Esophagus (tissue), 2 donors: ENCODE measurements at regions not wholly inside any gene's neighbourhood (a gene's known extent, or its start where the extent isn't known, plus 50 kb on each side); places are given as distances from the start of the nearest gene placed in this dataset.
"Not testable (repeated sequence)": the region's sequence is repeated elsewhere in the genome, so short reads cannot be mapped to it uniquely, and the experiment has no call there.

Experiments
- H3K27ac ChIP-seq, 2 donors: one replicate each; pipeline ENCODE4 v1.5.1; 2013; ENCODE audit warnings: low read depth in 2 of 2, mild to moderate bottlenecking in 2 of 2, inconsistent platforms in 1 of 2, low read length in 1 of 2, moderate library complexity in 1 of 2
- H3K27me3 ChIP-seq, 2 donors: one replicate each; pipeline ENCODE4 v1.6.1; 2013; ENCODE audit warnings: low read length in 2 of 2, control low read depth in 1 of 2, mild to moderate bottlenecking in 1 of 2; ENCODE audit not compliant: insufficient read depth in 2 of 2, control insufficient read depth in 1 of 2
- H3K36me3 ChIP-seq, 2 donors: one replicate each; pipeline ENCODE4 v1.6.1; 2013; ENCODE audit warnings: low read length in 1 of 2; ENCODE audit not compliant: control insufficient read depth in 2 of 2, insufficient read depth in 2 of 2
- H3K4me1 ChIP-seq, 2 donors: one replicate each; pipeline ENCODE4 v1.6.1; 2013; ENCODE audit warnings: low read length in 1 of 2; ENCODE audit not compliant: control insufficient read depth in 2 of 2, insufficient read depth in 2 of 2
- H3K4me3 ChIP-seq, 2 donors: one replicate each; pipeline ENCODE4 v1.5.1; 2013; ENCODE audit warnings: low read length in 2 of 2, mild to moderate bottlenecking in 2 of 2, low read depth in 1 of 2, moderate library complexity in 1 of 2
- H3K9me3 ChIP-seq, 2 donors: one replicate each; pipeline ENCODE4 v1.6.1; 2013; ENCODE audit warnings: mild to moderate bottlenecking in 2 of 2, low read depth in 1 of 2, low read length in 1 of 2, moderate library complexity in 1 of 2; ENCODE audit not compliant: control insufficient read depth in 2 of 2, insufficient read depth in 1 of 2
- WGBS, 2 donors: extraction: QIAGEN DNeasy Blood & Tissue Kit; methylation state at CpG; one replicate each; pipeline ENCODE4 v1.1.7; 2013; 5-methylcytosine and 5-hydroxymethylcytosine counted together
- donor health status: healthy with polysubstance abuse.
- donor health status: Bipolar disorder and iron deficiency.

DNA sequence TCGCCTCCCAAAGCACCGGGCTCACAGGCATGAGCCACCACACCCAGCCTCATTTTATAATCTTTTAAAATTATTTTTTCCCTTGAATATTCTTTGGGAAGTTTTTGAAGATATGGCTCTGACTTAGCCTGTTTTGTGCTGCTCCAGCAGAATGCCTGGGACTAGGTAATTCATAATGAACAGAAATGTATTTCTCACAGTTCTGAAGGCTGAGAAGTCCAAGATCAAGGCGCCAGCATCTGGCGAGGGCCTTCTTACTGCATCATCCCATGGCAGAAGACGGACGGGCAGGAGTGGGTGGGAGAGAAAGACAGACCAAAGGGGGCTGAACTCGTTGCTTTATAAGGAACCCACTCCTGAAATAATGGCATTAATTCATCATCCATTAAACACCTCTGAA lies 99.0 kb upstream of the SLC25A33 start:
- no peak overlapping the region for H3K27ac ChIP-seq
- no peak overlapping the region for H3K4me3 ChIP-seq
- peaks cover 0 to 15% of the 10 kb centered on the region in 2 donors for H3K4me1 ChIP-seq
- H3K36me3 ChIP-seq = no peaks in the 10 kb centered on the region
- no peaks in the 10 kb centered on the region for H3K9me3 ChIP-seq
- no peaks in the 10 kb centered on the region for H3K27me3 ChIP-seq
- 90 to 91% methylated on average over 7 of the region's 7 CpGs for WGBS, 2 donors

DNA sequence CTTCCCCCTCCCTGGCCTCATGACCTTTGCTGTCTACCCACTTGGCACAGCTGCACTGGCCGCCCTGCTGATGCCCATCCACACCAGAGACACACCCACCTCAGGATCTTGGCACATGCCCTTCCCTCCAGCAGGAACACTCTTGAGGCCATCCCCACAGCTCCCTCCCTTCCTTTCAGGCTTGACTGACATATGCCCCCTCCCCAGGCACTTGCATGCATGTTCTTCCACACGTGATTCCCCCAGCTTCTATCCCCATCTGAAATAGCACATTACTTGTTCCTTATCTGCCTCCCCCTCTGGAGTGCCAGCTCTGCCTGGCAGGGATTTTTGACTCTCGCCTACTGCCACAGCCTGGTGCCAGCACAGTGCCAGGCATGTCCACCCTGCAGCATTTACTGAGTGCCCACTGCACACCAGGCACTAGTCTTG lies 98.5 kb upstream of the SLC25A33 start:
- Histone ChIP-seq H3K27me3 (no peaks in the 10 kb centered on the region), H3K27ac (no peak overlapping the region), H3K36me3 (no peaks in the 10 kb centered on the region), H3K9me3 (no peaks in the 10 kb centered on the region), H3K4me3 (no peak overlapping the region), H3K4me1 (peaks cover 0 to 15% of the 10 kb centered on the region in 2 donors)
- 70 to 77% methylated on average over 3 of the region's 3 CpGs for WGBS, 2 donors

DNA sequence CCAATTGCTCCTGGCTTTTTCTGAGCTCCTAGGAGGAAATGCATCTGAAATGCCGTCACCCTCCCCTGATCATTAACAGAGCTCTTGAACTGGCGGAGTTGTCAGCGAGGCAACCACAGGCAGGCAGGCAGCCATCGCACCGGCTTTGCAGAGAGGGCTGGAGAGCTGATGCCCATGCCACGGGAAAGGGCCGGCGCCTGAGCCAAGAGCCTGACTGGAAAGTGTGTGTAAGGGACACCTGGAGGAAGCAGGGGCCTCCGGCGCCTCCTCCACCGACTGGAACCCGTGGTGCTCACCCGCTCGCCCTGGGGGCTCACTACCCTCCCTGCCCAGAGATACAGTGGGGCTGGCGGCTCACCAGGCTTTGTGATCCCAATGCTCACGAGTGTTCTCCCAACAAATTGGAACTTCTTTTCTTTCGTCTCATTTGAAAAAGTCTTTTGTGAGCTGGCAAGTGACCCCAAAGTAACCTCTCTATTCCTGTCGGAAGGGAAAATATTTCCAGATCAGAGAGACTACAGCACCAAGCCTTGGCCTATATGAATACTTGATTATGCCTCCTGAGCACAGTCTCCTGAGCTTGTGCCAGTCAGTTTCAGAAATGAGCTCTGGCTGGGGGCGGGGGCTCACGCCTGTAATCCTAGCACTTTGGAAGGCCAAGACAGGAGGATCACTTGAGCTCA lies 97.7 kb upstream of the SLC25A33 start:
- 37 to 53% methylated on average over 20 of the region's 20 CpGs for WGBS, 2 donors
- Histone ChIP-seq H3K9me3 (no peaks in the 10 kb centered on the region), H3K27ac (peak overlapping the region; percentile 12 to 36), H3K36me3 (no peaks in the 10 kb centered on the region), H3K4me1 (peaks cover 3 to 15% of the 10 kb centered on the region in 2 donors), H3K27me3 (no peaks in the 10 kb centered on the region), H3K4me3 (no peak overlapping the region)

DNA sequence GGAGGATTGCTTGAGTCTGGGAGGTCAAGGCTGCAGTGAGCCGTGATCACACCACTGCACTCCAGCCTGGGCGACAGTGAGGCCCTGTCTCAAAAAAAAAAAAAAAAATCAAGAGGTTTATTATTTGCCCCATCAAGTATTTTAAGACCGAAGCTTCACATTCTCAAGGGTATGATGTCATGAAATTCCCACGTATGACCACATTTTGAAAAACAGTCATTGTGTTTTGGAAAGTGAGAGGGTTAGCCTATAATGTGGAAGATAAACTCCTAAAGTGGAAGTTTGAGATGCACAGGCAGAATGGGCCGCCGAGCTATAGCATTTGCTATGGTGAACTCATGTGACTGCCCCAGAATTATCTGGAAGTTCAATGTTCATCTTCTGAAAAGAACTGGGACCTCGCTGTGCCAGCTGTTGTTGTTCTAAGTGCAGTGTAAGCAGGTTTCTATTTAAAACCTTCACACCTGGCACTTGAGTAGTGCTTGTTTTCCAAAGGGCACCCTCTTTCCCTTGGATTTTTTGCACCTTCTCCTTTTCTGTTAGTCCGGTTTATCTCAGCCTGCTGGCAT lies 96.9 kb upstream of the SLC25A33 start:
- 75 to 81% methylated on average over 8 of the region's 8 CpGs for WGBS, 2 donors
- Histone ChIP-seq H3K4me1 (peaks cover 3 to 15% of the 10 kb centered on the region in 2 donors), H3K4me3 (no peak overlapping the region), H3K27me3 (no peaks in the 10 kb centered on the region), H3K36me3 (no peaks in the 10 kb centered on the region), H3K9me3 (no peaks in the 10 kb centered on the region), H3K27ac (no peak overlapping the region)

DNA sequence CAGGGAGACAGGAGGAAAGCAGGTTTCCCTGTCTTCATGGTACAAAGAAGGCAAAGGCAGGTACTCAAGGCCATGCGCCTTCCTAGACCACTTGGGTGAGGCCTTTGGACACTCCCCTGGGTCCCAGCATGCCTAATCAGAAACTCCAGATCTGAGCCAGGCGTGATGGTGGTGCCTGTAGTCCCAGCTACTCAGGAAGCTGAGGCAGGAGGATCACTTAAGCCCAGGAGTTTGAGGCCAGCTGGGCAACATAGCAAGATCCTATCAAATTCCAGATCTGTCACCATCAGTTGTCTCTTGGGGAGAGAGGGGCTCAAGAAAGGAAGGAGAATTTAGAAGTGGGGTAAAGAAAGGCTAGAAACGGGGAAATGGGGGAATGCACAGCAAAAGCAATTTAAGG lies 96.3 kb upstream of the SLC25A33 start:
- Histone ChIP-seq H3K4me1 (peaks cover 3 to 15% of the 10 kb centered on the region in 2 donors), H3K27me3 (no peaks in the 10 kb centered on the region), H3K9me3 (no peaks in the 10 kb centered on the region), H3K4me3 (no peak overlapping the region), H3K27ac (no peak overlapping the region), H3K36me3 (no peaks in the 10 kb centered on the region)
- 90 to 92% methylated on average over 3 of the region's 3 CpGs for whole genome bisulfite sequencing, 2 donors

DNA sequence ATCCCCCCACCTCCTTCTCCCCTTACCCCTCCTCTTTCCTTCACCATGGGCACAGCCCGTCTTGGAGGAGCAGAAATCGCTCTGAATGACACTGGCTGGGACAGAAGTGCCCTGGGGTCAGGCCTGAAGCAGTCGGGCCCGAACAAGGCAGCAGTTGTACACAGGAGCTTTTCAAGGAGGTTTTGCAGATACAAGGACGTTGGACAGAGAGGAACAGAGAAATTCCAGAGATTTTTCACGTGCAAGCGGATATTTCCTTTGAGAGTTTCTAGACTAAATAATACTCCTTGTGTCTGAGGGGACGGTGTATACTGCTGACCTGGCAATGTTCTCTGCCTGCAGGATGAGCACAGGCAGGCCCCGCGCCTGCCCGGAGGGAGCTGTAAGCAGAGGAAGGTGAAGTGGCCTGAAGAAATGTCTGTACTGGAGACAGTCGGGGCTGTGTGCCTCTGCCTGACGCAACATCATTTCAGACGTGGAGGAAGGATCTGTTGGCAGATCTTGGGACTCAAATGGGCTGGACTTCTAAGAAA lies 95.3 kb upstream of the SLC25A33 start:
- Histone ChIP-seq H3K4me1 (peaks cover 3 to 11% of the 10 kb centered on the region in 2 donors), H3K9me3 (no peaks in the 10 kb centered on the region), H3K27me3 (no peaks in the 10 kb centered on the region), H3K36me3 (no peaks in the 10 kb centered on the region), H3K27ac (peak overlapping the region in 1 of 2 donors; percentile 4), H3K4me3 (no peak overlapping the region)
- WGBS, 2 donors = 40 to 53% methylated on average over 14 of the region's 14 CpGs

DNA sequence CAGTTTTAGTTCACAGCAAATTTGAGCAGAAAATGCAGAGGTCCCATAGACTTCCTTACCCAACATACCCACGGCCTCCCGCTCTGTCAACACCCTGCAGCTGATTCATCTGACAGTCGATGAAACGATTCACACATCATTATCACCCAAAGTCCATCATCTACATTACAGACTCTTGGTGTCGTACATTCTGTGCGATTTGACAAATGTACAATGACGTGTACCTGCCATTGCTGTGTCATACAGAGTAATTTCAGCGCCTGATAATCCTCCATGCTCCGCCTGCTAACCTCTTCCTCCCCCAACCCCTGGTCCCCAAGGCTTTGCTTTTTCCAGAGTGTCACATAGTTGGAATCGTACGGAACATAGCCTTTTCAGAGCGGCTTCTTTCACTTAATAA lies 94.7 kb upstream of the SLC25A33 start:
- 85 to 86% methylated on average over 12 of the region's 12 CpGs for WGBS, 2 donors
- Histone ChIP-seq H3K27me3 (no peaks in the 10 kb centered on the region), H3K4me1 (peaks cover 3 to 7% of the 10 kb centered on the region in 2 donors), H3K36me3 (no peaks in the 10 kb centered on the region), H3K27ac (no peak overlapping the region), H3K4me3 (no peak overlapping the region), H3K9me3 (no peaks in the 10 kb centered on the region)

DNA sequence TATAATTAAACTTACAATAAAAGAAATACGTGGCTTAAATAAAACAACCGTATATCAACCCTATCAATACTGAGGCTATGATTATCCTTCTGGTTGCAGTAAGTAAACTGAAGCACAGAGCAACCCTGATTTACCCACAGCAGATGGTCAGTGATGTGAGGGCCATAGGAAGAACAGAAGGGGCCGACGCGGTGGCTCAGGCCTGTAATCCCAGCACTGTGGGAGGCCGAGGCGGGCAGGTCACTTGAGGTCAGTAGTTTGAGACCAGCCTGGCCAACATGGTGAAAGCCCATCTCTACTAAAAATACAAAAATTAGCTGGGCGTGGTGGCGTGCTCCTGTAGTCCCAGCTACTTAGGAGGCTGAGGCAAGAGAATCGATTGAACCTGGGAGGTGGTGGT lies 94.2 kb upstream of the SLC25A33 start:
- H3K4me1 ChIP-seq, H3K36me3 ChIP-seq, H3K9me3 ChIP-seq, H3K27me3 ChIP-seq, H3K27ac ChIP-seq, H3K4me3 ChIP-seq: not testable (repeated sequence)
- 94 to 97% methylated on average over 10 of the region's 10 CpGs for WGBS, 2 donors

DNA sequence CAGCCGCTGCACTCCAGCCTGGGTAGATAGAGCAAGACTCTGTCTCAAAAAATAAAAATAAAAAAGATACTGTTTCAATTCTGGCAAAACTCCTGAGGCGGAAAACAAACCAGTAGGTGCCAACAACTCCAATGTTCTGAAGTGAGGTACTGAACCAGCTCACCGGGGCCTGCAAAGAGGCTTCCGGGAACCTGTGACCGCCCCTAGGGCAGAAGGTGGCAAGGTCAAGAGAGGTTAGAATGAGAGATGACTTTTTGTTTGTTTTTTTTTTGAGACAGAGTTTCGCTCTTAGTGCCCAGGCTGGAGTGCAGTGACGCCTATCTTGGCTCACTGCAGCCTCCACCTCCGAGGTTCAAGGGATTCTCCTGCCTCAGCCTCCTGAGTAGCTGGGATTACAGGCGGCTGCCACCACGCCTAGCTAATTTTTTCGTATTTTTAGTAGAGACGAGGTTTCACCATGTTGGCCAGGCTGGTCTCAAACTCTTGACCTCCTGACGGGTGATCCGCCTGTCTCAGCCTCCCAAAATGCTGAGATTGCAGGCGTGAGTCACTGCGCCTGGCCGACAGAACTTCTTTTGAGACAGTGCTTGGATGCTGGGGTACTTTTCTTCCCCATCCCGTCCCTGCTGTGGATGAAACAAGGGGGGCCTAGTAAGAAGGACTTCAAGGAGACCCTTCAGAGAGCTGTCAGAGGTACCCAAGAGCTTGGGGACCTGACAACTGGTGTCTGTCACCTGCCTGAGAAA lies 91.9 kb upstream of the SLC25A33 start:
- no peak overlapping the region for H3K27ac ChIP-seq
- no peaks in the 10 kb centered on the region for H3K9me3 ChIP-seq
- H3K27me3 ChIP-seq = no peaks in the 10 kb centered on the region
- 87% methylated on average over 18 of the region's 18 CpGs for WGBS, 2 donors
- peaks cover 3 to 6% of the 10 kb centered on the region in 2 donors for H3K4me1 ChIP-seq
- H3K36me3 ChIP-seq = no peaks in the 10 kb centered on the region
- H3K4me3 ChIP-seq = no peak overlapping the region
